Testis (tissue), 2 donors: ENCODE measurements at regions not wholly inside any gene's neighbourhood (a gene's known extent, or its start where the extent isn't known, plus 50 kb on each side); places are given as distances from the start of the nearest gene placed in this dataset.

ENCODE experiments used
- POLR2A ChIP-seq: fragments of 450-650 bp; IDR thresholded peaks from one replicate; pipeline ENCODE4 v1.6.1; 2017; ENCODE audit warnings: antibody characterized with exemption, mild to moderate bottlenecking, moderate library complexity
- TF ChIP-seq, protein P1 (sequence below), 3 experiments: fragments of 450-650 bp in 2 of 3; fragments of 200-600 bp in 1 of 3; sonication (generic) in 1 of 3; IDR thresholded peaks; one replicate each; pipeline ENCODE4 v1.5.1; 2016 to 2019; ENCODE audit warnings: antibody characterized with exemption in 3 of 3, mild to moderate bottlenecking in 2 of 3, moderate library complexity in 1 of 3

DNA sequence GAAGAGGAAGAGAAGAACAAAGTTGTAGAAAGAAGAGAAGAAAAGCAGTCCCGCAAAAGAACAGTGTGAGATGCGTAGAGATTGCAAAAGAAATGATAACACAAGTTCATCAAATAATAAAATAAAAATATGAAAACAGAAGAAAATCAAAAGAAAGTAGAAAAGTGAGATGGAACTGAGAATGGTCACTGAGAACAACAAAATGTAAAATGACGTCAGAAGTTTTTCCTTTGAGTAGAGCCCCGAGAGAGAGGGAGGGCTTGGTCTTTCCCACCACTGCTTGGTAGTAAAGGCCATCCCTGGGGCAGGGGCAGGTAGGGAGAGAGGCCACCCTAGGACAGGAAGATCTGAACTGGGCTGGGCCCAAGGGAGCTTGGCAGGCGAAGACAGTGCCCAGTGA lies 533.7 kb downstream of the QKI start:
- TF ChIP-seq, protein P1, sequence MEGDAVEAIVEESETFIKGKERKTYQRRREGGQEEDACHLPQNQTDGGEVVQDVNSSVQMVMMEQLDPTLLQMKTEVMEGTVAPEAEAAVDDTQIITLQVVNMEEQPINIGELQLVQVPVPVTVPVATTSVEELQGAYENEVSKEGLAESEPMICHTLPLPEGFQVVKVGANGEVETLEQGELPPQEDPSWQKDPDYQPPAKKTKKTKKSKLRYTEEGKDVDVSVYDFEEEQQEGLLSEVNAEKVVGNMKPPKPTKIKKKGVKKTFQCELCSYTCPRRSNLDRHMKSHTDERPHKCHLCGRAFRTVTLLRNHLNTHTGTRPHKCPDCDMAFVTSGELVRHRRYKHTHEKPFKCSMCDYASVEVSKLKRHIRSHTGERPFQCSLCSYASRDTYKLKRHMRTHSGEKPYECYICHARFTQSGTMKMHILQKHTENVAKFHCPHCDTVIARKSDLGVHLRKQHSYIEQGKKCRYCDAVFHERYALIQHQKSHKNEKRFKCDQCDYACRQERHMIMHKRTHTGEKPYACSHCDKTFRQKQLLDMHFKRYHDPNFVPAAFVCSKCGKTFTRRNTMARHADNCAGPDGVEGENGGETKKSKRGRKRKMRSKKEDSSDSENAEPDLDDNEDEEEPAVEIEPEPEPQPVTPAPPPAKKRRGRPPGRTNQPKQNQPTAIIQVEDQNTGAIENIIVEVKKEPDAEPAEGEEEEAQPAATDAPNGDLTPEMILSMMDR (IDR thresholded peaks at IDR 0.05), result no peak
- no peak for TF ChIP-seq POLR2A
